HG03378 (cell line): ENCODE measurements at regions not wholly inside any gene's neighbourhood (a gene's known extent, or its start where the extent isn't known, plus 50 kb on each side); places are given as distances from the start of the nearest gene placed in this dataset.
"Not testable (repeated sequence)": the region's sequence is repeated elsewhere in the genome, so short reads cannot be mapped to it uniquely, and the experiment has no call there.

ENCODE experiments used
- ATAC-seq: cut with Tn5 transposase; IDR thresholded peaks from one replicate; pipeline ENCODE4 v1.9.1; 2021; ENCODE audit warnings: mild to moderate bottlenecking, moderate library complexity; ENCODE audit not compliant: unreplicated experiment

- ATAC-seq = no peak
Measured at GRCh38 chr2:35204881-35205280, 1150.7 kb upstream of the CRIM1 start.

- no peak for ATAC-seq
Measured at GRCh38 chr2:35204323-35204722, 1151.3 kb upstream of the CRIM1 start.

DNA sequence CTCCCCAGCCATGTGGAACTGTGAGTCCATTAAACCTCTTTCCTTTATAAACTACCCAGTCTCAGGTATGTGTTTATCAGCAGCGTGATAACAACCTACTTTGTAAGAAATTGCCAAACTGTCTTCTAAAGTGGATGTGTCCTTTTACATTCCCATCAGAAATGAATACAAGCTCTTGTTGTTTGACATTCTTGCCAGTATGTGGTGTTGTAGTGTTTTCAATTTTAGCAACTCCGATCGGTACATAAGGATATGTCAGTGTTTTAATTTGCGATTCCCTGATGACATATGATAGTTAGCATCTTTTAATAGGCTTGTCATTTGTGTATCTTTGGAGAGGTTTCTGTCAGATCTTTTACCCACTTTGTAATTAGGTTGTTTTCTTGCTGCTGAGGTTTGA, 1156.3 kb upstream of the CRIM1 start:
- no peak for ATAC-seq

- no peak for ATAC-seq
Measured at GRCh38 chr2:35185861-35186412, 1169.6 kb upstream of the CRIM1 start.

DNA sequence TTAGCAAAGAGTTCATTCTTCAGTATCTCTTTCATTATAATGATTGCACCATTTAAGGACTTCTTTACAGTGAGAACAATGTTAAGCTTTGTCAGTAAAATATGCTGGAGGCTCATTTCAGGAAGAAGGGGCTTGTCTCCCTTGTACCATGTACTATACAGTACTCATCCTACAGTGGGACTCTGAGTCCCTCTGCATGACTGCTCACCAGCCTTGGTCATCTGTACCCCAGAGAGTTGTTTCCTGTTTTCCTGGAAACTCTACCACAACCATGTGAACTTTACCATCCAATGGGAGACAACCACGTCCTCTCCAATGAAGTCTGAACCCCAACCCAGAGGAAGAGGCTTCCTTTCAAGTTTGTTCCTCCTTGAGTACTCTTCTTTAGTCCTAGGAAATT, 1171.1 kb upstream of the CRIM1 start:
- no peak for ATAC-seq

- ATAC-seq = not testable (repeated sequence)
Measured at GRCh38 chr2:35176726-35177125, 1178.9 kb upstream of the CRIM1 start.

- no peak for ATAC-seq
Measured at GRCh38 chr2:35174845-35175244, 1180.7 kb upstream of the CRIM1 start.

DNA sequence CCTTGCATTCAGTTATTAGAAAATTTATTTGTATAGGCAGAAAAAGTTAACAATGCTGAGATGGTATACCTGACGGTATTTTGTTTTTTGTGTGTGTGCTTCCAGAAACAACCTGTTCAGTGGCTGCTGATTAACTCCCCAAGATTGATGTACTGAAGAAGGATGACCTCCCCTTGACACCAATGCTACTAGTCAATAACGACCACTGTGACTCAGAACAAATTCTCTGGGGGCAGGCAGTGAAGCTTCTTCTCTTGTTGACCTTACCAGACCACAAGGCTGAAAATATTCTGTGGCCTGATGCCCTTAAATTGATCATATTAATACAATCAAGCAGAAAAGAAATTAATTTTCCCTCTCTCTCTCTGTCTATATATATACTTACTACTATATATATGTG, 1182.9 kb upstream of the CRIM1 start:
- no peak for ATAC-seq

GRCh38 chr2:35168351-35168750, 1187.2 kb upstream of the CRIM1 start:
- no peak for ATAC-seq

GRCh38 chr2:35163948-35164347, 1191.6 kb upstream of the CRIM1 start:
- ATAC-seq = no peak

GRCh38 chr2:35160871-35161270, 1194.7 kb upstream of the CRIM1 start:
- ATAC-seq = no peak

- ATAC-seq = no peak
Measured at GRCh38 chr2:35125871-35126270, 1229.7 kb upstream of the CRIM1 start.

DNA sequence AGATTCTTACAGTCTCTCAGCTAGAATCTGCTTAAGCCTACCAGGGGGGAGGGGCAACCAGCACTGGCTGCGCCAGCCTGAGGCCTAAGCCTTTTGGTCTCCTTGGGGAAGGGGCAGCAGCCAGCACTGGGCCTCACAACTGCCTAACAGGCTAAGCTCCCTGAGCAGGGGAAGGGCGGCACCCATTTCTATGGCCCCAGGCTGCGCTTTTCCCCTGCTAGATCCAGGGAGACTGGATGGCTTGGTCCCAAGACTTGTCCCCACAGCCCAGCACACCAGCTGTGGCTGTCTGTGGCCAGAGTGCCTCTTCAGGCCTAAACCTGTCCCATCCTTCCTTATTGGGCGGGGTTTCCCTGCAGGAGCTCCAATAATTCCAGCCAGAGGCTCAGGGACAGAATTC, 1230.3 kb upstream of the CRIM1 start:
- no peak for ATAC-seq

GRCh38 chr2:35116151-35116550, 1239.4 kb upstream of the CRIM1 start:
- ATAC-seq = no peak

- no peak for ATAC-seq
Measured at GRCh38 chr2:35114765-35115164, 1240.8 kb upstream of the CRIM1 start.

DNA sequence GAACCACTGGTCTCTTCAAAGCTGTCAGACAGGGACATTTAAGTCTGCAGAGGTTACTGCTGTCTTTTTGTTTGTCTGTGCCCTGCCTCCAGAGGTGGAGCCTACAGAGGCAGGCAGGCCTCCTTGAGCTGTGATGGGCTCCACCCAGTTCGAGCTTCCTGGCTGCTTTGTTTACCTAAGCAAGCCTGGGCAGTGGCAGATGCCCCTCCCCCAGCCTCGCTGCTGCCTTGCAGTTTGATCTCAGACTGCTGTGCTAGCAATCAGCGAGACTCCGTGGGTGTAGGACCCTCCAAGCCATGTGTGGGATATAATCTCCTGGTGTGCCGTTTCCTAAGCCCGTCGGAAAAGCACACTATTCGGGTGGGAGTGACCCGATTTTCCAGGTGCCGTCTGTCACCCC, 1243.2 kb upstream of the CRIM1 start:
- not testable (repeated sequence) for ATAC-seq

- ATAC-seq = no peak
Measured at GRCh38 chr2:35104309-35104708, 1251.3 kb upstream of the CRIM1 start.

- ATAC-seq = no peak
Measured at GRCh38 chr2:35099342-35099741, 1256.2 kb upstream of the CRIM1 start.

- ATAC-seq = no peak
Measured at GRCh38 chr2:35082072-35082471, 1273.5 kb upstream of the CRIM1 start.

- no peak for ATAC-seq
Measured at GRCh38 chr2:35081622-35082015, 1274.0 kb upstream of the CRIM1 start.

GRCh38 chr2:35081001-35081621, 1274.5 kb upstream of the CRIM1 start:
- no peak for ATAC-seq

DNA sequence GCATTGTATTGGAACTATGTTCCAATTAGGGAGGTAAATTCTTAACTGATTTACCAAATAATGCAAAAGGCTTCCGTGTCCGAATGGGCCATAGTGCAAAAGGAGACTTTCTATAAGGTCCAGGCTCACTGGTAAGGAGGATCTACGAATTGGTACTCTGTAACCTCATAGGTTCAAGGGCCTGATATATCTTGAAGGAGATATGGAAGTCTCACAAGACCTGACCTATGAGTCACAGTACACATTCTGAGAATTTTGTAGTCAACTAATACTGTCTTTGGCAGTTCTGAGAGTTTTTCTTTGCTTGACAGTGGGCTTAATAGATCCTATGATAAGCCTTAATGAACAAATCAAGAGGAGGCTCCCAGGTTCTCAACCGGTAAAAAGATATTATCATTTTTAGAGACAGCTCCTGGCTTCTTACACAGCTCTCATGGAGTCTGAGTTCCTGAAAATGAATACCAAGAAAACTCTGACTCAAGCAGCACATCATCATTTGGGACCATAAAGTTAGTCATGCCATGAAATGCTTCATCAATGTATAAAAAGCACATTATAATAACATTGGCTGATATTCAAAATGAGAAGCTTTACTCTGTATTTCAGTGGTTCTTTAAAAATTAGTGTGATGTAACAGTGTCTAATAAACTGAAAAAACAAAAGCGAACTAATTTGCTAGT, 1275.2 kb upstream of the CRIM1 start:
- ATAC-seq = no peak

DNA sequence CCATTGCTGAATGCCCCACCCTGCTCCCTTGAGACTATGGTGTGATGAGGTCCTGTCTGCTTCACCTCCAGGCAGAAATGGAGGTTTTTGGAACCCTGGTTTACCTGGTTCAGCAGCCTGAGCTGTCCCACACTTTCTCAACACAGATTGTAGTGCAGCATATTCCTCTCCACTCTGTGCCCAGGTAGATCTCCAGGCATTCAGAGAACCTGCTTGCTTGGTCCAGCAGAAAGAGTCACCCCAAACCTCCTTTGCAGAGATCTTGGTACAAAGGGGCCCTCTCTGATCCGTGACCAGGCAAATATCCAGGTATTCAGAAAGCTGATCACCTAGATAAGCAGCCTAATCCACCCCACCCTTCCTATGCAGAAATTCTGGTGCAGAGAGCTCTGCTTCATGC, 1288.2 kb upstream of the CRIM1 start:
- no peak for ATAC-seq
